NB4 (cell line): ENCODE measurements at regions not wholly inside any gene's neighbourhood (a gene's known extent, or its start where the extent isn't known, plus 50 kb on each side); places are given as distances from the start of the nearest gene placed in this dataset.

ENCODE experiments used
- MAX ChIP-seq: IDR thresholded peaks from 2 replicates; pipeline ENCODE4 v1.6.1; 2011; ENCODE audit warnings: low read depth, low read length
- MYC ChIP-seq: IDR thresholded peaks from 2 replicates; pipeline ENCODE4 v1.6.1; 2011; ENCODE audit warnings: low read depth, low read length
- POLR2A ChIP-seq: IDR thresholded peaks from 2 replicates; pipeline ENCODE4 v1.6.1; 2011; ENCODE audit warnings: mild to moderate bottlenecking; ENCODE audit not compliant: insufficient read length; ENCODE audit errors: extremely low read depth
- TF ChIP-seq, protein P1 (sequence below): IDR thresholded peaks from one replicate; pipeline ENCODE4 v1.5.1; 2012; ENCODE audit warnings: low read depth, low read length

- TF ChIP-seq, protein P1, sequence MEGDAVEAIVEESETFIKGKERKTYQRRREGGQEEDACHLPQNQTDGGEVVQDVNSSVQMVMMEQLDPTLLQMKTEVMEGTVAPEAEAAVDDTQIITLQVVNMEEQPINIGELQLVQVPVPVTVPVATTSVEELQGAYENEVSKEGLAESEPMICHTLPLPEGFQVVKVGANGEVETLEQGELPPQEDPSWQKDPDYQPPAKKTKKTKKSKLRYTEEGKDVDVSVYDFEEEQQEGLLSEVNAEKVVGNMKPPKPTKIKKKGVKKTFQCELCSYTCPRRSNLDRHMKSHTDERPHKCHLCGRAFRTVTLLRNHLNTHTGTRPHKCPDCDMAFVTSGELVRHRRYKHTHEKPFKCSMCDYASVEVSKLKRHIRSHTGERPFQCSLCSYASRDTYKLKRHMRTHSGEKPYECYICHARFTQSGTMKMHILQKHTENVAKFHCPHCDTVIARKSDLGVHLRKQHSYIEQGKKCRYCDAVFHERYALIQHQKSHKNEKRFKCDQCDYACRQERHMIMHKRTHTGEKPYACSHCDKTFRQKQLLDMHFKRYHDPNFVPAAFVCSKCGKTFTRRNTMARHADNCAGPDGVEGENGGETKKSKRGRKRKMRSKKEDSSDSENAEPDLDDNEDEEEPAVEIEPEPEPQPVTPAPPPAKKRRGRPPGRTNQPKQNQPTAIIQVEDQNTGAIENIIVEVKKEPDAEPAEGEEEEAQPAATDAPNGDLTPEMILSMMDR = no peak
- TF ChIP-seq MAX = no peak
- no peak for TF ChIP-seq POLR2A
- TF ChIP-seq MYC = no peak
Observed at GRCh38 chr16:73447846-73448245, 399.9 kb upstream of the ZFHX3 start.
